ENCODE measurements at regions not wholly inside any gene's neighbourhood (a gene's known extent, or its start where the extent isn't known, plus 50 kb on each side); places are given as distances from the start of the nearest gene placed in this dataset.

DNA sequence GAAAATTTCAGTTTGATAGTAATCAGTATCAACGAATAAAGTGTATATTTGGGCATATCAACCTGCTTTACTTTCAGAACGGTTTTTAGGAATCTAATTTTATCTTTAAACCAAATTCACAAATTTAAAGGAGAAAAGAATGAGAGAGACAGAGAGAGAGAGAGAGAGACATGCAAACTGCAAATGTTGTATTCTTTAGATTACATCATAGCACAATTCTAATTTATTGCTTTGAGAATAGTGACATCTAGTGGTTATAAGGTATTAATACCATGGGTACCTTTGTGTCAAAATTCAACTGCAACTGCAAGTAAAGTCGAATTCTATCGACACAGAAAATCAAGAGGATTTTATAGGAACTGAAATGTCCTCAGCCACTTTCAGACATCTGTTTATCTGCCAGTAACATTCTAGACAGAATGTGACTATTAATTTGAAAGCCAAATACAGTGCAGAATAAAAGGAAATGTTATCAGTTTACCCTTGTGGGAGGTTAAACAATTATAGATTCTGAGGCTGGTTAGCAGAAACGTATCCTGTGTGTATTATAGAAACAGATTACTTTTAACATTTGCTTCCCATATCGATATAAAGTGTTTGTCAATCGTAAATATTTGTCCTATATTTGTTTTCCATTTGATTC lies 529.8 kb upstream of the VRK2 start:
- peak; percentile 12 for DNase-seq (ENCODE audit: low read depth)

DNA sequence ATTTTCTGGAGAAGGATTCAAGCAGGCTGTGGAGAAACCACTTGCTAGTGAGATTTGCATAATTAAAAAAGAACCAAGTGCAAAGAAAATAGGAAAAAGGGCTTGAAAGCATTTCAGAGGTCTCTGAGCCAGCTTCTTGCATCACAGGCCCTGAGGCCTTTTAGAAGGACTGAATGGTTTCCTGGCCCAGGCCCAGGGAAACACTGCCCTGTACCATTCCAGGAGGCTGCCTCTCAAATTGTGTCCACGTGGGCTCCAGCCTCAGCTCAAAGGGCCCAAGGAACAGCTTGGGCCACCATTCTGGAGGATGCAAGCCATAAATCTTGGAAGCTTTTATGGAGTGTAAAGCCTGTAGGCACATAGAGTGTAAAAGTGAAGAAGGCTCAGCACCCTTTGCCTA lies 523.3 kb upstream of the VRK2 start:
- DNase-seq (ENCODE audit: low read depth): no peak

DNA sequence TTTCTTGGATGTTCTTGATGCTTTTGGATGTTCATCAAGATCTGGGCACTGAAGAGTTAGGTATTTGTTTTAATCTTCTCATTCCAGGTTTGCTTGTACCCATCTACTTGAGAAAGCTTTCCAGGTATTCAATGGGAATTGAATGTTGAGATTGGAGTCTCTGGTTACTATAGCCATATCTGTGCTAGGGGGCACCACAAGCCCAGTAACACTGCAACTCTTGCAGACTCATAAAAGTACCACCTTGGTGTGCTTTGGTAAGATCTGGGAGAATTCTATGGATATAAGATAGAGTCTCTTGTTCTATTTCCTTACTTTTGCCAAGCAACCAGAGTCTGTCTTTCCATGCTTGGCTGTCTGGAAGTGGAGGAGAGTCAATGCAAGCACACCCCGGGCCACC lies 518.9 kb upstream of the VRK2 start:
- DNase-seq (ENCODE audit: low read depth): no peak

DNA sequence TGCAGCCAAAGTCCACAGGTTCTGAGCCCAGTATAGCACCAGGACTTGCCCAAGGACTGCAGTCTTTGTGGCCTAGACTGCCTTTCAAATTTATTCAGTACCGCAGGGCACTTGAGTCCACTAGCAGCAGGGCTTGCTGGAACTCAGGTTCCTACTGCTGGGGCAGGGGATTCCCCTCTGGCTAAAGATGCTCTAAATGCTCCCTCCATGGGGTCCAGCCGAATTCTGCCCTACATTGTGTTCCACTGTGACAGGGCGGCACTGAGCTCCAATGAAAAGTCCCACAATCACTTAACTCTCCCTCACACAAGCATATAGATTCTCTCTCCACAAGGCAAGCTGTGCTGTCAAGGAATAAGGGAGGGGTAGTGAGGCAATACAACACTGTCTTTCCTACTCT lies 518.1 kb upstream of the VRK2 start:
- DNase-seq (ENCODE audit: low read depth): no peak

DNA sequence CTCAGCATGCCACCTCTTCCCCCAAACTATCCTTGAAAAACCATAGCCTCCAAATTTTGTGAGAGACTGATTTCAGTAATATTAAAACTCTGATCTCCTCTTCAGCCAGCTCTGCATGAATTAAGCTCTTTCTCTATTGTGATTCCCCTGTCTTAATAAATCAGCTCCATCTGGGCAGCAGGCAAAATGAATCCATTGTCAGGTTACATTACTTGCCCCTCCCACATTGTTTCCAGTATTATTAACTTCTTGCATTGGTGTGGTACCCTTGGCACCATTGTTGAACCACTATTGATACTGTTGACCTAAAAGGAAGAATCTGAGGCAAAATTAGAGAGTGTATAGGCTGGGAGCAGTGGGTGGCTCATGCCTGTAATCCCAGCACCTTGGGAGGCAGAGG lies 512.2 kb upstream of the VRK2 start:
- no peak for DNase-seq (ENCODE audit: low read depth)

DNA sequence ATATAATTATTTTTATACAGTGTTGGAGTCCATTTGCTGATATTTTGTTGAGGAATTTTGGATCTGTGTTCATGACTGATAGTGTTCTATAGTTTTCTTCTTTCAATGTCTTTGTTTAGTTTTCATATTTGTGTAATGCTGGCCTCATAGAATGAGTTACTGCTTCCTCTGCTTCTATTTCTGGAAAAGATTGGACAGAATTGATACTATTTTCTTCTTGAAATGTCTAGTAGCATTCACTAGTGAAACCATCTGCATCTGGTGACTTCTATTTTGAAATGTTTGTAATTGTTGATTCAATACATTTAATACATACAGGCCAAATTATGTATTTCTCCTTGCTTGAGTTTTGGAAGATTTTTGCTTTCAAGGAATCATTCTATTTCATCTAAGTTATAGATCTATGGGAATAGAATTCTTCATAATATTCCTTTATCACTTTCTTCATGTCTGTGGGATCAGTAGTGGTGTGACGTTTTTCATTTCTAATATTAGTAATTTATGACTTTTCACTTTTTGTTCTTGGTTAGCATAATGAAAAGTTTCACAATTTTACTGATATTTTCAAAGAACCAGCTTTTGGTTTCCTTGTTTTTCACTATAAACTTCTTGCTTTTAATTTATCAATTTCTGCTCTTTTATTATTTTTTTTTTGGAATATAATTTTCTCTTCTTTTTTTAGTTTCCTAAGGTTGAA lies 509.9 kb upstream of the VRK2 start:
- no peak for DNase-seq (ENCODE audit: low read depth)

DNA sequence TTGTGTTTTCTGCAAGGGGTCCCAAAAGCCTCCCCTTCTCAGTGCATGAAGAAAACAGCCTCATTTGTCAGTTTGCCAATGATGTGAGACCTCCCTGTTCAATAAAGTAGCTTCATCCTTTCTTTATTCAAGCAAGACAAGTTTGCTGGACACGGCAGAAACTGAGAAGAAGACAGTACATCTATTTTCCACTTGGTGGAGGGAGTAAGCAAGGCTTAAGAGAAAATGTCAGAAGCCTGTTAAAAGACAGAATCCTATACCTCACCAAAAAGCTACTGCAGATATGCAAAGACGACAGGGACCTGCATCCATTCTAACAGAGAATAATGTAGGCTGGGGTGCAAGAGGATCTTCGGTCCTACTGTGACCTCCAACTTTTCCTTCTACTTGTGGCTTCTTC lies 506.8 kb upstream of the VRK2 start:
- DNase-seq (ENCODE audit: low read depth): no peak

DNA sequence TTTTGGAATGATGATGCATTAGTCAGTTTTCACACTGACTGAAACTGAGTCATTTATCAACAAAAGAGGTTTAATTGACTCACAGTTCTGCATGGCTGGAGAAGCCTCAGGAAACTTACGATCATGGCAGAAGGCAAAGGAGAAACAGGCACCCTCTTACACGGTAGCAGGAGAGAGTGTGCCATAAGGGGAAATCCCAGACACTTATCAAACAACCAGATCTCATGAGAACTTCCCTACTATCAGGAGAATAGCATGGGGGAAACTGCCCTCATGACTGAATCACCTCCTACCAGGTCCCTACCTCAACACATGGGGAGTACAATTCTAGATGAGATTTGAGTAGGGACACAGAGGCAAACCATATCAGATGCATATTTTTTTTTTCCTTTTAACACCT lies 504.5 kb upstream of the VRK2 start:
- no peak for DNase-seq (ENCODE audit: low read depth)

DNA sequence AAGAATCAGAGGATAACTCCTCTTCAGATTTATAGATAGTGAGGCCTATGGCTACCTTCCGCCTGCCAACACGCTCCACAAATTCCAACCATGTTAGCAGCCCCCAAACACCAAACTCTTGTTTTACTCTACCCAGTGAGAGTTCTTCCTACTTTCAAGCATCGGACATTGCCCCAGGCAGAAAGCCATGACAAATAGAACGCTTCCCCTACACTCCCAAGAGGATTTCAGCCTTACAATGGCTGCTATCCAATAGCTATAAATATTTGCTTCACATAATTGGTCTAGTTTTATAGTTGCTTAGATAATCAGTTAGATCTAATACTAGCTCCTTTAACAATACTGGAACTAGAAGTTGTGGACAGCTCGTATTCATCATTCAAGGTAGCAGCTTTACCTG lies 503.4 kb upstream of the VRK2 start:
- no peak for DNase-seq (ENCODE audit: low read depth)

DNA sequence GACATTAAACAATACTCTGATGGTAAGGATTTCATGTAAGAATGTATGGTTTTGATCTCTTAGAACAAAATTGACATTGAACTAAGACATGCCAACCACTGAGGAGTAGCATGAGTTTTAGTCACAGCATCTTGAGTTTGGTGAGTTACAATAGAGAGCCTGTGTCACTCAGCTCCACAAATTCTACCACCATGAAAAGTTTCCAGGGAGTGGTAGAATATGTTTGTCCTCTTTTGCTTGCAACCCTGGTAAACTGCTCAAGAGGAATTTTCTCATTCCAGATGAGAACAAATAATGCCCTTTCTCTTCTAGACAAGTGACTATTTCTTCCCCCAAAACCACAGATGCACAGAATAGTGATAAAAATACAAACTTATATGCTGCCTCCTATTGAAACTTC lies 502.0 kb upstream of the VRK2 start:
- DNase-seq (ENCODE audit: low read depth): no peak

DNA sequence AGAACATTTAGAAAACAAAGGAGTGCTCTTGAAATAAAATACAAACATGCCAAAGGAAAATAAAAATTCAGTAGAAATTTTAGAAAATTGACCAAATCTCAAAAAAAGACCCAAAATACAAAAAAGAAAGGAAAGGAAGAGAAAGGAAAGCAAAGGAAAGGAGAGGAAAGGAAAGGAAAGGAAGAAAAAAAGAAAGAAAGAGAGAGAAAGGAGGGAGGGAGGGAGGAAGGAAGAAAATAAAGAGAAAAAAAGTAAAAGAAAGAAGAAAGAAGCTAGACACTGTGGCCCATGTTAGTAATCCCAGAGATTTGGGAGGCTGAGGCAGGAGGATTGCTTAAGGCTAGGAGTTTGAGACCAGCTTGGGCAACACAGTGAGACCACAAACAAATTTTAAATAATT lies 500.1 kb upstream of the VRK2 start:
- DNase-seq (ENCODE audit: low read depth): no peak

DNA sequence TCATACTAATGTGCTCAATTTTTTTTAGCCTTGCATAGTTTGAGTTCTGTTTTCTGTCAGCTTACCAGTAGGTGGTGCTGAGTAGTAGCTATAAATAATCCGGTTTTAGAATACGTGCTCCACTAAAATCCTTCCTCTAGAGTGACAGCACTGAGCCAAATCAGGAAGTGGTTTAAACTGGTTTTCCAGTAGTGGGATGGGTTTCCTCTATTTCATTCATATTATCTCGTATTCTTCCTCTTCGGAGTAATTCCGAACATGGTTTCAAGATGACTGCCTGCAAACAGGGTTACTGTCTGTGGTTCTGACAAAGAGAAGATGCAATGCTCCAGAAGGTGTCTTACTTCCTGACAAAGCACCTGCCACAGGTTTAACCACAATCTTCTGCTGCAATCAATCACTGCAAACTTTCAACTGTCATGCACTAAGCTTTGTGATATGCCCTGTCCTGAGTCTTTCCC lies 496.9 kb upstream of the VRK2 start:
- no peak for DNase-seq (ENCODE audit: low read depth)

DNA sequence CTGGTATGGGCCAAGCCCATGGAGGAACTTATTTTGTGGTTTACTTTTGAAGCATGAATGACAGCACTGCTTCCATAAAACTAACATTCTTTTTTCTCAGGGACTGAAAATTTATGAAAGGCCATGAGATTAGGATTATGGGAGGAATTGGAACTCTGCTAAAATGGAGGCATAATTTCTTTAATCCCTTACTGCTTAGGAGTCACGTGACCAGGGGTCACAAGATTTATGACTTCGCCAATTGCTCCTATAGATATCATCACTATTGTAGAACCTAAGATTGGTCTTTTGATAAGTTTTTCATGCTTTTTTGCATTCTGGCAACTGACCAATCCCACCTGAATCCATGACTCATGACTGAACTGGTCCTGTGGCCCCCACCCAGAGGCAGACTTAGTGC lies 495.7 kb upstream of the VRK2 start:
- no peak for DNase-seq (ENCODE audit: low read depth)

DNA sequence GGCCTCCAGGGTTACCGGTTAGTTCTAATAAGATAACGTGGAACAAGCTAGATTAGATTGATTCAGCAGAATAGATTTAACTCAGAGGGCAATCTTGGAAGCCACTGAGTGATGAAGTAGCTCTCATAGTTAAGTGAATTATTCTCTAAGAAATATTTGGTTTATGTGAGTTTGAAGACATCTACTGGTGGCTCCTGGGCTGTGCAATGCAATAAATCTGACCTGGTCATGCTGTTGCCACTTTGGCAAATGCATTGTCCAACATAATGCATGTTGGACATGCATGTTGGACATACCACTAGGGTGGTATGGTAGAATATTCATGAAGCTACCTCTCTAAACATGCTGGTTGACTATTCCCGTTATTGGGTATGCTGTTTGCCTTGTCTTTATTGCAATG lies 493.7 kb upstream of the VRK2 start:
- no peak for DNase-seq (ENCODE audit: low read depth)

DNA sequence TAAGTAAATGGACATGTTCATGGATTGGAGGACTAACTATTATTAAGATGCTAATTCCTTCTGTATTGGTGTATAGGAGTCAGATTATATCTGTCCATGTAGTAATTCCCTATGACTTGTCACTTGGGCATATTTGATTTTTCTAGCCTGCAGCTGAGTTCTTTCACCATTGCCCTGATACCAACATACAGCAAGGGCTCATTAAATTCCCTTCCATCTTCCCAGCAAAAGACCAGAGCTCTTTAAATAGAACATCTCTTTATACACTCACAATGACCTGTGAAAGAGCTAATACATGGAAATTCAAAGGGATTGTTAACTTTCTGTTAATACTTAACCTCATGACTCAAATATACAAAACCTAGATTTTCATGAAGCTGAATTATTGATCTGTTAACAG lies 492.3 kb upstream of the VRK2 start:
- DNase-seq (ENCODE audit: low read depth): no peak

DNA sequence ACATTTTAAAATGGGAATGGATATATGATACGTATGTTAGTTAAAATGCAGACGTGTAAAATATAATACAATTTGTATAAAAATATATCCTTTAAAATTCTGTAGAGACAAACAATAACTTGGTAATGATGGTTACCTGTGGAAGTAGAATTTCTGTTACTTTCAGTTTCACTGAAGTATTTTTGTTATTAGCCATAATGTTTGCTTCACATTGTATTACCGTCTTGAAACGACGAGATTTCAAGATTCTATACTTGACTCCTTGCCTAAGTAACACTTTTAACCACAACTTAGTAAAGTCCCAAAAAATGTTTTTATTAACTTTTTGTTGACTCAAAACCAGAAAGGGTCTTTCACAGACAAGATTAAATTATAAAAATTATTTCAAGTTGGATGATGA lies 488.3 kb upstream of the VRK2 start:
- no peak for DNase-seq (ENCODE audit: low read depth)

DNA sequence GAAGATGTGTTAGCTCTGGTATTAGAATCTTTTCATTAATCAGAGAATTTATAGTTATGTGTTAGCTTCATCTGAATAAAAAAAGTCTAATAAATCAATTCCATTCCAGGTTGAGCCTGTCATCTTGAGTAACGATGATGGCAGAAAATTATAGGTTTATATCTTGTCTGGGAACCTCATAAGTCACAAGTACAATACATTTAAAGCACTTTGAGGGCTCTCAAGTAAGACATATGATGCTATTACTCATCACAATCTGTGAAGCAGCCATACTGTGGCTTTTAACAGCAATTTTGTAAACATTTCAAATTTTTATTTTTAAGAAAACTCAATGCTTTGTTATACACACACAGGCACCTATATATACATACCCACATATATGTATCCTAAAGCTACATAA lies 484.1 kb upstream of the VRK2 start:
- DNase-seq (ENCODE audit: low read depth): no peak

DNA sequence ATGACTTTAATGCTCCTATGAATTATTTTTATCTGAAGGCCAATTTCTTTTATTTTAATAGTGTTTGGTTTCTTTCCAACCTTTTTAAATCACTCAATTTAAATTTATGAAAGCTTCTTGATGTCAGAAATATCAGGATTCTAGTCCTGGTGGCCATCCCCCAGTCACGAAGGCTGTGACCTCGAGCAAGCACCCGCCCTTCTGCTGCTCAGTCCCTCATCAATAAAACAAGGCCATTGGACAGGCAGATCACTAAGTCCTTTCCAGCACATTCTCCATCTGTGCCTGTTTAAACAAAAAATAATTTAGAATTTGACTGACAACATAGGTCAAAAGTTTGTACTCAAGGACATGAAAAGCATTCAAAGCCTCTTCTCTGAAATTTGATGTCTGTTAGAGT lies 483.6 kb upstream of the VRK2 start:
- DNase-seq (ENCODE audit: low read depth): no peak

DNA sequence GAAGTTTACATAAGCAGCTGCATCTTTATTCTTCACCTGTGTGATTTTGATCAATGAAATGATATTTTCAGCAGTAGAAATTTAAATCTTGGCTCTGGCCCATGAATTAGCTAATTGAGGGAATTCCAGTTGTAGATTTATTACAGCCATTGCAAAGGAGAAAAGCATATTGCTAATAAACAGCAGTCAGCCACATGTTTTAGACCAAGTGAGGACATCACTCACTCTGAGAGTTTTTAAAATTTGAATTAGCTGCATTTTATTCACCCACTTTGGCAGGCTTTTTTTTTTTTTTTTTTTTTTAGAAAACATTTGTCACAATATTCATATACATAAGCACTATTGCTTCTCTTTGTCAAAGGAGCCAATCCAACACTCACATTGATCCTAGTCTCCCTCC lies 479.4 kb upstream of the VRK2 start:
- no peak for DNase-seq (ENCODE audit: low read depth)

DNA sequence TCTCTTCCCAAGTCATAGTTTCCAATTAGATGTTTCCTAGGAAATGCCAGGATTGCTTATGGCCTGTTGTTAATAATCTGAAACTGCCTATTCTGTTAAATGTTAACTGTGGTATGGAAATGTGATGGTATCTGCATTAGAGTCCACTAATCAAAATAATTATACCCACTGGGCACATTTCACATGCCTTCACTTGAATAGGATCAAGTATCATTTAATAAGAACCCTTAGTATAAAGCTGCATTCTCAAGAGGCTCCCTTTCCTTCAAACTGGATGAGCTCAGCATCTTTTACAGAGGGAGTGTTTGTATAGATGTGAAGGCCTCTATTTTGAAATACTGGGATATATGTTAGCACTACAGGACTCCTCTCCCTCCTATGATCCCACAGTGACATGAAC lies 477.2 kb upstream of the VRK2 start:
- no peak for DNase-seq (ENCODE audit: low read depth)

DNA sequence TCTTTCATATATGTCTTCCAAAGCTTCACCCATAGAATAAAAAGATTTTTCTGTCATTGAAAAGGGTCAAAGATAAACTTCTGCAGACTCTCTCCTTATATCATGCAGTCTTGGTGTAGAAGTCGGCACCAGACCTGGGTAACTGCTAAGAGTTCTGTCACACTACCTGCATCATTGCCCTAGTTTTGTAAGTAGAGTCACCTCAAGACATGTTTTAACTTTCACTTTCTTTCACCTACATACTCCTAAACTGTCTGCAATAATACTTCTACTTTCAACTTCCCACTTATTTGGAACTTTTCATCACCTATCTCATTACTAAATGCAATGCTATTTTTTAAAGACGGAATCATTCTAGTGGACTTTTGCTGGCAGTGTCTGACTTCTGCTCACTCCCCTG lies 475.6 kb upstream of the VRK2 start:
- no peak for DNase-seq (ENCODE audit: low read depth)

DNA sequence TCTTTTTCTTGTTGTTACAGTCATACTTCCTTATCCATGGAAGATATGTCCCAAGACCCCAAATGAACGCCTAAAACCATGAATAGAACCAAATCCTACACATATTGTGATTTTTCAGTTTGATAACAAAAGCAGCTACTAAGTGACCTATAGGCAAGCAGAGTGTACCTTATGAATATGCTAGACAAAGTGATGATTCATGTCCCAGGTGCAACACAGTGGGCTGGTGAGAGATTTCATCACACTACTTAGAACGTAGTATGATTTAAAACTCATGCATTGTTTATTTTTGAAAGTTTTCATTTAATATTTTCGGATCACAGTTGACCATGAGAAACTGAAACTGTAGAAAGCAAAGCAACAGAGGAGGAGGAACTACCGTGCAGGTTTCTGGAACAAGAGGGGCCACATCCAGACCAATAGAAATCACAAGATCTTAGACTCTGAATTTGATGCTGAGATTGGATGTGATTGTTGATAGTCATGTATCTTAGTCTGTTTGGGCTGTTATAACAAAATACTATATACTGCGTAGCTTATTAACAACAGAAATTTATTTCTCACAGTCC lies 470.8 kb upstream of the VRK2 start:
- no peak for DNase-seq (ENCODE audit: low read depth)

DNA sequence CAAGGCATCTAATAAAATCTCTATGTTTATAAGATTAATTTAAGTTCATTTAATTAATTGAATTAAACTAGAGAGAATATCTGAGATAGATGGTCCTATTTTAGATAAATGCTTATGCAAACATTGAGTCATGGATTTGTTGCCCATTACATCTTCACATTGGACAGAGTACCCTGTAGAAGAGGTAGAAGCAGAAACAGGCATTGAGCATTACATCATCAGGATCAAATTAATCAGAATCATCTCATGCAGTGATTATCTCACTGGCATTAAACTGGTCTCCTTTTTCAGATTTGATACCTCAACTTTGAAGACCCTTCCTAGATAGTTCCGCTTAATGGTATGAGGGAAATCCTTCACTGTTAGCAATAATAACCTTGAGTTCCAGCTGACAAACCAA lies 469.6 kb upstream of the VRK2 start:
- DNase-seq (ENCODE audit: low read depth): no peak

DNA sequence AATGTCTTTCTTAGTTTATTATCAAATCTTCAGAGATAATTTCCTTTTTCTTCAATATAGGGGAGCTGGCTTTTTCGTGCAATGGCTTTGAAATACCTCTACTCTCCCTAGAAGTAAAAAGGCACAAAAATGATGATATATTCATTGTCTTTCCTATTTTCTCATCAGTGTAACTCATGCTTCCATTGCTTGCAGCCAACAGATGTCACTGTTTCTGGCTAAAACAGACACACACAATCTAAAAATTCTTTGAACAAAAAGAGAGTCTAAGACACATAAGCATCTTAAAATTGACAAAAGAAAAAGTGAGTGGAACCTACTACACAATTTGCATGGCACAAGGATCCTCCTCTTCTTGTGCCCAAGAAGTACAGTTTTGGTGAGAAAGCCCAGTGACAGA lies 448.7 kb upstream of the VRK2 start:
- no peak for DNase-seq (ENCODE audit: low read depth)

Data from GM04503 (cell line).